Activated CD8-positive, alpha-beta T cell treated with anti-CD3 and anti-CD28 coated beads, Interleukin-2, amount 10 ng/mL, durations not matched to agents 7 days and 5 days (primary cell): ENCODE measurements at regions not wholly inside any gene's neighbourhood (a gene's known extent, or its start where the extent isn't known, plus 50 kb on each side); places are given as distances from the start of the nearest gene placed in this dataset.
"Not testable (repeated sequence)": the region's sequence is repeated elsewhere in the genome, so short reads cannot be mapped to it uniquely, and the experiment has no call there.

Experiments
- ATAC-seq: fragments of 150-1000 bp; cut with Tn5 transposase; one replicate; pipeline ENCODE4 v1.10.0; 2021; ENCODE audit warnings: moderate library complexity
- CTCF ChIA-PET: fragments of 350-600 bp; sonication (Branson Sonifier 250); formaldehyde crosslinking; loops from one replicate; lab custom pipeline; 2021; ENCODE audit warnings: antibody characterized with exemption; lab: Charles Lee
- POLR2A ChIA-PET: fragments of 350-600 bp; sonication (Branson Sonifier 250); formaldehyde crosslinking; loops from one replicate; lab custom pipeline; 2021; ENCODE audit warnings: antibody characterized with exemption; lab: Charles Lee
- DNase-seq: peaks from one replicate; pipeline ENCODE4 v3.0.0-alpha.2; 2020
- H3K27ac Mint-ChIP-seq: one replicate; pipeline ENCODE4 v1.8.0; 2021; ENCODE audit warnings: mild to moderate bottlenecking, mixed read lengths
- H3K27me3 Mint-ChIP-seq: one replicate; pipeline ENCODE4 v1.8.0; 2021; ENCODE audit warnings: low read depth, mixed read lengths
- H3K36me3 Mint-ChIP-seq: one replicate; pipeline ENCODE4 v1.8.0; 2021; ENCODE audit warnings: low read depth, mixed read lengths
- H3K4me1 Mint-ChIP-seq: one replicate; pipeline ENCODE4 v1.8.0; 2021; ENCODE audit warnings: low read depth, mixed read lengths
- H3K4me3 Mint-ChIP-seq: one replicate; pipeline ENCODE4 v1.8.0; 2021; ENCODE audit warnings: mild to moderate bottlenecking, mixed read lengths
- H3K9me3 Mint-ChIP-seq: one replicate; pipeline ENCODE4 v1.8.0; 2022; ENCODE audit warnings: mixed read lengths; ENCODE audit not compliant: insufficient read depth

DNA sequence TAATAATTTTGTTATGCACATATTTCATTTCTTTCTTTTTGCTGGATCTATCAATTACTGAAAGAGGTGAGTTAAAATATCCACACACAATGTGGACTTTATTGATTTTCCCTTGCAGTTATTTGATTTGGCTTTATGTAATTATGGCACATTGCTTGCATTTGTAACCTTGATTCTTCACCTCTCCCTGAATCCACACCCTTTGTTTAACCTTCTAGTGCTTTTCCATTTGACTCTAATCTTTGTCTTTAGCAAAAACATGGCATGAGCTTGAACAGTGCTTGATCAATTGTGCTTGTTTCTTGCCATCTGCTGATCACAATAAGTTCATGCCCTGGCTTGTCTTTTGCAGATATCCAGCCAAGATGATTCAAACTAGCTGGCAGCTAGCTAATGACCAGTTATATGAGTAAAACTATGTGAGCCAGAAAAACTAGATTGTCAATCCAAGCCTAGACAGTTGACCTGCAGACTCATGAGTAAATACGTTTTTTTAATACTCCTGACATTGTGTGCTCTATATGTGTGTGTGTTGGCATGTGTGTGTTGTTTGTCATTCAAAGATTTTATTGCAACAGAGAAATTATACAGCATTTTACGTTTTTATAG is 899.2 kb downstream of the NCAM2 start:
- Mint-ChIP-seq H3K36me3 (no peaks in the 10 kb centered on the region), H3K27me3 (no peaks in the 10 kb centered on the region), H3K9me3 (no peaks in the 10 kb centered on the region), H3K27ac (no peak overlapping the region), H3K4me1 (no peaks in the 10 kb centered on the region), H3K4me3 (no peak overlapping the region)
- ChIA-PET CTCF (no interaction called here), POLR2A (no interaction called here)
- ATAC-seq (no peak), DNase-seq (no peak)

DNA sequence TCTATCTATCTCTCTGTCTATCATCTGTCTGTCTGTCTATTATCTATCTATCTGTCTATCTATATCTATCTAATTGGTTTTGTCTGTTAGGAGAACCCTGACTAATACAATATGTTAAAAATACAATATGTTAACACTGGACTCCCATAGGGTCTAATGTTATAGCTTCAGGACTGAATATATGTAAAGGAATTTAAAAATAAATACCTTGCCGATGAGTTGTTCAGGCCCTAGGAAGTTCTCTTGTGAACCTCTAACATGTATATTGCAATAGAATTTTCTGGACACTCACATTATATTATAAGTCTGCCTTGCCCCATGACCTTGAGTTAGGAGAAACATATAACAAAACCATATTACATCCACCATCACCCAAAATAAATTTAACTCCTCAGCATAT is 900.6 kb downstream of the NCAM2 start:
- no peak for DNase-seq
- no peak for ATAC-seq
- no peaks in the 10 kb centered on the region for H3K36me3 Mint-ChIP-seq
- POLR2A ChIA-PET = no interaction called here
- H3K27ac Mint-ChIP-seq = no peak overlapping the region
- H3K4me1 Mint-ChIP-seq = no peaks in the 10 kb centered on the region
- no peaks in the 10 kb centered on the region for H3K9me3 Mint-ChIP-seq
- H3K27me3 Mint-ChIP-seq = no peaks in the 10 kb centered on the region
- H3K4me3 Mint-ChIP-seq = no peak overlapping the region
- CTCF ChIA-PET = no interaction called here

DNA sequence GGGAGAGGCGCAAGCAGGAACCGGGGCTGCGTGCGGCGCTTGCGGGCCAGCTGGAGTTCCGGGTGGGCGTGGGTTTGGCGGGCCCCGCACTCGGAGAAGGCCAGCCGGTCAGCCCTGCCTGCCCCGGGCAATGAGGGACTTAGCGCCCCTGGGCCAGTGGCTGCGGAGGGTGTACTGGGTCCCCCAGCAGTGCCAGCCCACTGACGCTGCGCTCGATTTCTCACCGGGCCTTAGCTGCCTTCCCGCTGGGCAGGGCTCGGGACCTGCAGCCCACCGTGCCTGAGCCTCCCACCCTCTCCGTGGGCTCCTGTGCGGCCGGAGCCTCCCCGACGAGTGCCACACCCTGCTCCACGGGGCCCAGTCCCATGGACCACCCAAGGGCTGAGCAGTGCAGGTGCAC is 904.2 kb downstream of the NCAM2 start:
- H3K4me1 Mint-ChIP-seq, H3K27ac Mint-ChIP-seq, POLR2A ChIA-PET, ATAC-seq, H3K36me3 Mint-ChIP-seq, H3K27me3 Mint-ChIP-seq, DNase-seq, H3K9me3 Mint-ChIP-seq, CTCF ChIA-PET, H3K4me3 Mint-ChIP-seq: not testable (repeated sequence)

- Mint-ChIP-seq H3K4me3 (no peak overlapping the region), H3K27me3 (no peaks in the 10 kb centered on the region), H3K36me3 (no peaks in the 10 kb centered on the region), H3K27ac (no peak overlapping the region), H3K9me3 (no peaks in the 10 kb centered on the region), H3K4me1 (no peaks in the 10 kb centered on the region)
- ChIA-PET POLR2A (no interaction called here), CTCF (no interaction called here)
- no peak for DNase-seq
- ATAC-seq = no peak
Measured at GRCh38 chr21:21907271-21907670, 909.1 kb downstream of the NCAM2 start.

- H3K4me1 Mint-ChIP-seq = no peaks in the 10 kb centered on the region
- no peaks in the 10 kb centered on the region for H3K27me3 Mint-ChIP-seq
- no peak for ATAC-seq
- no peaks in the 10 kb centered on the region for H3K36me3 Mint-ChIP-seq
- H3K9me3 Mint-ChIP-seq = no peaks in the 10 kb centered on the region
- no peak overlapping the region for H3K27ac Mint-ChIP-seq
- no peak for DNase-seq
- H3K4me3 Mint-ChIP-seq = no peak overlapping the region
- POLR2A ChIA-PET = no interaction called here
- CTCF ChIA-PET = no interaction called here
Measured at GRCh38 chr21:21915816-21916215, 917.6 kb downstream of the NCAM2 start.

DNA sequence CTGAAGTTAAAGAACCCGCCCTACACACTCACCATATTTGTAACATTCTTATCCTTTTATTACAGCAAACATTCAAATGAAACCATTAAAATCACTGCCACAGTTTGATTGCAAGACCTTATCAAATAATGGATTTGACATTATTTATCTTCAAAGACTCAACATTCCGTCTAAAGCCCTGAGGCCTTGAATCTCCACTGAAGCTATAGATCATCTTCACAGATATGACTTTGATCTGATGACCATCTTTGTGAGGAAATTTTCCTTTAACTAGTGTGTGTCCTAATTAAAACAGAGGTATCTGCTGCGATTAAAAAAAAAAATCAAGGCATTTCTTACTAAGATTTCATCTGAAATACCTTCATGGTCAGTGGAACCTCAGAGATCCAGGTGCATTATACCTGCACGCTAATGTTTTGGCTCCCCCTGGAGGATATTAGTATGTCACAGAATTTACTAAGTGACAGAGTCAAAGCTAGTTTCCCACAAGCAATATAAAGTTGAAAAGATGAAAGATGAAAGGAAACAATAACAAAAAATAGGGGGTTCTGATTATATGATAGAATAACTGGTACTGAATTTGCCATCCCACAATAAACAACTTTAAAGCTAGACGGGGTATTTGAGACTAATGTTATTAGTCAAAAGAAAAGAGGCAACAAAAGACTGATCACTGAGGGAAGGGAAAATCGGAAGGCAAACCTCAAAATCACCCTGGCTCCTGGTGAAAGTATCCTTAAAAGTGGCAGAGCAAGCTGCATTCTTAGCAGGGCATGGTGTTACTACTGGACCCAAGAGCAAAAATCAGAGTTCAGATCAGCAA is 923.4 kb downstream of the NCAM2 start:
- ATAC-seq (no peak), DNase-seq (no peak)
- Mint-ChIP-seq H3K4me1 (no peaks in the 10 kb centered on the region), H3K27me3 (no peaks in the 10 kb centered on the region), H3K9me3 (no peaks in the 10 kb centered on the region), H3K27ac (no peak overlapping the region), H3K36me3 (no peaks in the 10 kb centered on the region), H3K4me3 (no peak overlapping the region)
- ChIA-PET POLR2A (interaction anchor here (0.7 kb wide), 1 partner anchor 27 kb away, joined by 6 read pairs; no protein-coding TSS in a partner anchor), CTCF (no interaction called here)

DNA sequence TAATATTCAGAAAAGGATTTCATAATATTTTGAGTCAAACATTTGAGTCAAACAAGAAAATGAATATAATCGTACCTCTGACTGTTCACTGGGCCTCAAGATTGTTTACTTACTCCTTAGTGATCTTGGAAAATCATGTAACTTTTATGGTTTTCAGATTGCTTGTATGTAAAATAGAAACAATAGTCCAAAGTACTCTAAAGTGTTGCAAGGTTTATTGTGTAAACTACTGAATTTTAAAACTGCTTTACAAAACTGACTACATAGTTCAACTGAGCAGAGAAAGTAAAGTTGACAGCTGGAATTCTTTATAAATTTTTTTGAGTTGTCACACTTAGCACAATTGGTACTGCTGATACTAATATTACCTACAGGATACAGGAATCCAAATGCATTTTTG is 931.0 kb downstream of the NCAM2 start:
- ChIA-PET POLR2A (no interaction called here), CTCF (no interaction called here)
- ATAC-seq (no peak), DNase-seq (no peak)
- peaks cover 6% of the 10 kb centered on the region for H3K9me3 Mint-ChIP-seq
- no peaks in the 10 kb centered on the region for H3K4me1 Mint-ChIP-seq
- no peak overlapping the region for H3K27ac Mint-ChIP-seq
- H3K4me3 Mint-ChIP-seq = no peak overlapping the region
- H3K36me3 Mint-ChIP-seq = no peaks in the 10 kb centered on the region
- no peaks in the 10 kb centered on the region for H3K27me3 Mint-ChIP-seq

DNA sequence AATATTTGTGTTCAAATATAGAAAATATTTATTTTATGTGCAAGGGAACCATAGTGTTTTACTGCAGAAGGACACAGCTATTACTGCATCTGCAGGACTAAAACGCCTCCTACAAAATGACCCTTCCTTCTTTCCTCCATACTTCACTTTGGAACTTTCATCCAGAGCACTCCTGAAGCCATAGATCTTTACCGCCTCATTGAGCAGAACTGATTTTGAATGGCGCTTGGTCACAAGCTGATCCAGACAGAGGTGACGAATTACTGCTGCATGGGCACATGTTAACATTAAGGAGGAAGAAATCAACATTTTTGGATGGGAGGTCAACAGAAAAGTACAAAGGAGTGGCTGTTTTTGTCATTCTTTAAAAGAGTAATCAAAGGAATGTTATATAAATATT is 931.6 kb downstream of the NCAM2 start:
- POLR2A ChIA-PET = no interaction called here
- CTCF ChIA-PET = no interaction called here
- no peak for DNase-seq
- no peak overlapping the region for H3K27ac Mint-ChIP-seq
- H3K27me3 Mint-ChIP-seq = no peaks in the 10 kb centered on the region
- no peaks in the 10 kb centered on the region for H3K4me1 Mint-ChIP-seq
- peaks cover 6% of the 10 kb centered on the region for H3K9me3 Mint-ChIP-seq
- no peak for ATAC-seq
- no peaks in the 10 kb centered on the region for H3K36me3 Mint-ChIP-seq
- no peak overlapping the region for H3K4me3 Mint-ChIP-seq

- DNase-seq = no peak
- Mint-ChIP-seq H3K27me3 (no peaks in the 10 kb centered on the region), H3K36me3 (no peaks in the 10 kb centered on the region), H3K9me3 (no peaks in the 10 kb centered on the region), H3K27ac (no peak overlapping the region), H3K4me1 (no peaks in the 10 kb centered on the region), H3K4me3 (no peak overlapping the region)
- no peak for ATAC-seq
- CTCF ChIA-PET = no interaction called here
- POLR2A ChIA-PET = no interaction called here
Measured at GRCh38 chr21:21952566-21952965, 954.4 kb downstream of the NCAM2 start.

DNA sequence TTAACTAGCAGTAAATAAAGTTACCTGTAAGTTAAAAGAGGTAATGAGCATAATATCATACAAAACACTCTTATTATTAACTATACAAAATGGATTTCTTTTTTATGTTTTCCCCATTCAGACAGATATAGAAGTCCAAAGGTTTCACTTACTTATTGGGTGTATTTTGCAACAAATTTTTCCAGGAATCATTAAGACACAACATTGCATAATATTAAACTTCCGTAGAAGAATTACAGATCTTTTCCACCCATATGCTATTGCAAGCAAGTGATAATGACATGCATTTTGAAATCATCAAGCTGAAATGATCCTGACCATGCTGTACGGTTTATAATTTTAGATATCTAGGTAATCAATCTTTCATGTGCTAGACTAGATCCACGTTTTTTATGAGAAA is 957.0 kb downstream of the NCAM2 start:
- no peak for DNase-seq
- Mint-ChIP-seq H3K9me3 (no peaks in the 10 kb centered on the region), H3K4me3 (no peak overlapping the region), H3K27ac (no peak overlapping the region), H3K27me3 (no peaks in the 10 kb centered on the region), H3K36me3 (no peaks in the 10 kb centered on the region), H3K4me1 (no peaks in the 10 kb centered on the region)
- ChIA-PET CTCF (no interaction called here), POLR2A (no interaction called here)
- ATAC-seq = no peak

- no peaks in the 10 kb centered on the region for H3K4me1 Mint-ChIP-seq
- ChIA-PET POLR2A (no interaction called here), CTCF (no interaction called here)
- H3K27ac Mint-ChIP-seq = no peak overlapping the region
- ATAC-seq (no peak), DNase-seq (no peak)
- H3K4me3 Mint-ChIP-seq = no peak overlapping the region
- no peaks in the 10 kb centered on the region for H3K36me3 Mint-ChIP-seq
- H3K27me3 Mint-ChIP-seq = no peaks in the 10 kb centered on the region
- no peaks in the 10 kb centered on the region for H3K9me3 Mint-ChIP-seq
Measured at GRCh38 chr21:21957490-21957889, 959.3 kb downstream of the NCAM2 start.

GRCh38 chr21:21963911-21964310 is 965.7 kb downstream of the NCAM2 start:
- ATAC-seq = no peak
- CTCF ChIA-PET = no interaction called here
- Mint-ChIP-seq H3K4me1 (no peaks in the 10 kb centered on the region), H3K4me3 (no peak overlapping the region), H3K9me3 (peaks cover 10% of the 10 kb centered on the region), H3K27me3 (no peaks in the 10 kb centered on the region), H3K27ac (no peak overlapping the region), H3K36me3 (no peaks in the 10 kb centered on the region)
- no peak for DNase-seq
- POLR2A ChIA-PET = interaction anchor here (0.9 kb wide), 1 partner anchor 261 kb away, joined by 3 read pairs; no protein-coding TSS in a partner anchor
